ENCODE measurements at regions not wholly inside any gene's neighbourhood (a gene's known extent, or its start where the extent isn't known, plus 50 kb on each side); places are given as distances from the start of the nearest gene placed in this dataset.

DNA sequence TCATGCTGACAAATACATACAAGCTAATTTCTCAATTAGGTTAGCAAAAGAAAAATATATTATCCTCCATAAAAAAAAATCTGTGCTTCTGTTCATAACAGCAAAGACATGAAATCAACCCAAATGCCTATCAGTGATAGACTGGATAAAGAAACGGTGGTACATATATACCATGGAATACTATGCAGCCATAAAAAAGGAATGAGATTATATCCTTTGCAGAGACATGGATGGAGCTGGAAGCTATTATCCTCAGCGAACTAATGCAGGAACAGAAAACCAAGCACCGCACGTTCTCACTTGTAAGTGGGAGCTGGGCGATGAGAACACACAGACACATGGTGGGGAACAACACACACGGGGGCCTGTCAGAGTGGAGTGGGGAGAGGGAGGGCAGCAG is 84.0 kb upstream of the PALMD start:
- DNase-seq (ENCODE audit: low spot score in 2 of 2), result no peak
- no peak for FAIRE-seq

DNA sequence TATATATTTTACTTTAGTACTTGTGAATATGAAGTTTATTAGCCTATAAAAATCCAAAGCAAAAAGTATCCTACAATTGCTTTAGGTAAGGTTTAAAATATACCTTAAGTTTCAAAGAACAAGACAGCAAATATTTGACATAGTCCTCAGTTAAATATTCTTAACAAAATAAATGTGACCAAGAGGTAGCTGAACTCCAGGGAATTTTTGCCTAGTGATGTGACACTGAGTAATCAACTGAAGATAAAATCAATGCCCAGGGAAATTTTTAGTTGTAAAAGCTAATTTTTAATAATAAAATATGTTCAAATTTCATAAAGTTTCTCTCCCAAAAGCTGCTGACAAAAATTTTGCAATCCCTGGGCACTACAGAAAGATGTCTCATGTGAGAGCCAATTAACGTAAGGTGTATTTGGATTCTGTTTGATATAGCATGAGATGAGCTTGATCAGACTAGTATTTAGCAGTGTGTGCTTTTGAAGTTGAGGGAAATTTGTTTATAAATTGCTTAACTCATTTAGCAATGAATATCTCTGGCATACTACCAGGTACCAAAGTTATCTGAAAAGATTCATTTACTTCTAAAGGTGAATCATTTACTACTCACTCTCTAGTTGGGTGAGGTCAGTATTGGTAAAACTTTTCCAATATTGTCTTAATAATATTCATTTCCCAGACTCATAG is 80.2 kb upstream of the PALMD start:
- no peak for DNase-seq (ENCODE audit: low spot score in 2 of 2)
- FAIRE-seq, result no peak

DNA sequence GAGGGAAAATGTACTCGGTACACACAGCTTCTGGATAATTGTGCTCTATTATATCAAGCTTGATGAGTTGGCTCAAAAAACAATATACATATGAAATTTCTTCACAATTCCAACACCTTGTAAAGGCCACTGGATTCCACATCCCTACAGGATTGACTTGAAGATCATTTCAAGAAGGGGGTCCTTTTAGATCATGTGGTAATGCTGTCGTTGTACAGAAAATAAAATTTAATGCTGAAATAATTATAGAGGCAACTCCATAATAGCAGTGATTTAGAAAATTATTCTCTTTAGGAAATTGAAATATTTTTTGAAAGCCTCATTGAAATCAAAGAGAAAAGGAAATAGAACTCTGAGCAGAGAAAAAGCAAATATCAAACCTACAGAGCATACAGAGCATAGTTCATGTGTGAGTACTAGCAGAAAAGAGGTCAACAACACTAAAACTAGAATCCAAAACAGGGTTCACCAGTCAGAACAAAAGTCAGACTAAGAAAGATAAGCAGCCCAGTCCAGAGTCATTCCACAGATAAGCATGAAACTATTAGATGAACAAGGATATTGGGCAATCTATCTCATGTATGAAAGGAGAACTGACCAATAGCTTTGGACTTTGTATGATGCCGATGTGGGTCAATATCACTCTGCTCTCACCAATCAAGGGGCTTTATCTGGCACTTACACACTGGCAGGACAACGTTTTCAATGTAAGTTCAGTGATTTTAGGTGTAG is 79.5 kb upstream of the PALMD start:
- no peak for FAIRE-seq
- DNase-seq (ENCODE audit: low spot score in 2 of 2), result no peak

DNA sequence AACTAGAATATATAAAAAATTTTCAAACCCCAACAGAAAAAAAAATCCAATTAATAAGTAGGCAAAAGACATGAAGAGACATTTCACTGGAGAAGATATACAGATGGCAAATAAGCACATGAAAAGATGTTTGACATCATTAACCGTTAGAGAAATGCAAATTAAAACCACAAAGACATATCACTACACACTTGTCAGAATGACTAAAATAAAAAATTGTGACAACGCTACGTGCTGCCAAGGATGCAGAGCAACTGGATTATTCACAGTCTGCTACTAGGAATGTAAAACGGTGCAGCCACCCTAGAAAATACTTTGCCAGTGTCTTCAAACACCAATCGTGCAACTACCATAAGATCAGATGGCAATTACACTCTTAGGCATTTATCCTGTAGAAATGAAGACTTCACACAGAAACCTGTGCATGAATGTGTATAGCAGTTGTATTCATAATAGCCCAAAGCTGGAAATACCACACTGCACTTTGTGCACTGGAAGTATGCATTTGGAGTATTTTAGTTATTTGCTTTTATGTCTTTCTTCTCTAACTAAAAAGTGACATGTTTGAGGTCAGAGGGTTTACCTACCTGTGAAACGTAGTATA is 75.3 kb upstream of the PALMD start:
- DNase-seq (ENCODE audit: low spot score in 2 of 2) (no peak), FAIRE-seq (no peak)

DNA sequence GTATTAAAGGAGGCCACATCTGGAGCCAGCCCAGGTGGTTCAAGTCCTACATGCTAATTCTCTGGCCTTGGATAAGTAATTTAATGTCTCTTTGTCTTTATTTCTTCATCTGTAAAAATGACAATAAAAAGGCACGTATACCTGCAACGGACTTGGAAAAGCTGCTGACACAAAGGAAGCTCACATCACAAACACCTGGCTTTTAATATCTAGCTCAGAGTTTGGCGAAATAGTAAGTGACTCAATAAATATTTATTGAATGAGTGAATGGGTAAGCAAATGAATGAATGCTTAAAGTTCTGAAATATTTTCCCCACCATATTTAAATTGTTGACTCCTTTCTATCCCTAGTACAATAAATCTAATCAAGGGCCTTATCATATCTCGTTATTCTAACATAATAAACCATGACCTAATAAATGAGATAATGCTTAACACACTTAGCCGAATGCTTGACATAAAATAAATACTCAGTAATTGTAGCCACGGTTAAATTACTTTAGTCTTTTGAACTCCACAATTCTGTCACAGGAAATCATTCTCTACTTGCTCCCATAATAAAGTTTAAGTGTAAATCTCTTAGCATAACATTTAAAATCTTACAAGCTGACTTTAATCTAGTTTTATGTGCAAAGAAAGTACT is 74.7 kb upstream of the PALMD start:
- DNase-seq (ENCODE audit: low spot score in 2 of 2) (no peak), FAIRE-seq (no peak)

DNA sequence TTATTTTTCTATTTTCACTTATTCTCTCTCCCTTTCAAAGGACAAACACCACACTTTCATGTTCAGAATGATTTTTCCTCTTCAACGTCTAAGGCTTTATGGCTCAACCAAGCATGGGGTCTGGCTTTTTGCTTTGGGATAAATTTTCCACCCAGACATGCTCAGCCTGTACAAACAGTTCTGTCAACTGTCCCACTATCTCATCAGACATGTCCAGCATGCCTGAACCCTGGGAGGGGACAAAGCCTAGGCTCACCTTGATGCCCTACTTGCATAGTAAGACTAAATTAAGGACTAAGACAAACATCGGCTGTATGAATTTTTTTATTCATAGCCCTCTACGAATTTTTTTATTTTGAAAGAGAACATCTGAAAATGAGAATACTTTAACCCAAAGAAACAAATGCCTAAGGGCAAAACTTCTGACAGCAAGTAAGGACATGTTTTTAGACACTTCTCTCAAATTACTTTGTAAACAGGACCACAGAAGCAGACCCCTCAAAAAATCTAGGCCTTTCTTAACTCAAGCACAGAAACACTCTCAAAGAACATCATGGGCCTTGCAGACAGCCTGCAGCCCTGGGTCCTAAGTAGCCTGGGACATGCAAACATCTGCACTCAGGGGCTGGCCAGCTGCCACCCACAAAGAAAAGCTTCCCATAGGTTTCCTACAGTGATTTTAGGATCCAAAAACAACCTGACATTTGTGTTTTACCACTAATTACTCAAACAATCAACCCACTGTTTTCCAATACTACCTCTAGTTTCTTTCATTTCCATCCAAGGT is 72.3 kb upstream of the PALMD start:
- FAIRE-seq (no peak), DNase-seq (ENCODE audit: low spot score in 2 of 2) (no peak)

DNA sequence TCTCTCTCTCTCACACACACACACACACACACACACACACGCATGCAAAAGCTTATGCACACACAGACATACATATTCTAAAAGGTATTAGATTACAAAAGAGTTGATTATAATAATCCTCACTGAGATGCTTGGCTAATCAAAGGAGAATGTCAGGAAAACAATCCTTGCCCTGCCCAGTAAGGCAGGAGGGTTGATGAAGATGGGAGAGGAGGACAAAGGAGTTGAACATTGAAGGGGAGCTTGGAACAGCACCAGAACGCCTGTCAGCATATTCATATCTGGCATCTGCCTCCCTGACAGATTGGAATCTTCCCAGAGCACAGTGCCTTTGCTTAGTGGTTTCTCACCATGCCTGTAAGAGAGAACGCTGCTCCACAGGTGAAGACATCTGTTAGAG is 68.6 kb upstream of the PALMD start:
- DNase-seq (ENCODE audit: low spot score in 2 of 2), result no peak
- FAIRE-seq, result no peak

DNA sequence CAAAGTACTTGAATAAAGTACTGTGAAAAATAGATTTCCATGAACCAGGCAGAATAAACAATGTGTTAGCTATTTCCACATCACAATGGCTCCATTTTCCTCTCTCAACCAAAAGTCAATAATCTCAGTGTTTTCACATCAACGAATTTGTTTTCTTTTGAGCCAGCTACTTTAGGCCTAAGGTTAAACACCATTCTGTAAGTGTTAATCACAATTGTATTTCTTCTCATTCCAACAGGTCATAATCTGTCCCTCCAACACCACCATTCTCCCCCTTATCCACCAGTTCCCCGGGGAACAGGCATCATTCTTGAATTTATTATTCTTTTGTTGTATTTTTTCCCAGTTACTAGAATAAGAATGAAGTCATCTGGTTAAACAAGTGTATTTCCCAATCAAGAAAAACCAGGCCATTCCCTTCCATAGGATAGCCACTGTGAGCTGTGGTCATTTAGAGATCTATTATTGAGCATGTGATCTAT is 66.2 kb upstream of the PALMD start:
- FAIRE-seq (no peak), DNase-seq (ENCODE audit: low spot score in 2 of 2) (no peak)

DNA sequence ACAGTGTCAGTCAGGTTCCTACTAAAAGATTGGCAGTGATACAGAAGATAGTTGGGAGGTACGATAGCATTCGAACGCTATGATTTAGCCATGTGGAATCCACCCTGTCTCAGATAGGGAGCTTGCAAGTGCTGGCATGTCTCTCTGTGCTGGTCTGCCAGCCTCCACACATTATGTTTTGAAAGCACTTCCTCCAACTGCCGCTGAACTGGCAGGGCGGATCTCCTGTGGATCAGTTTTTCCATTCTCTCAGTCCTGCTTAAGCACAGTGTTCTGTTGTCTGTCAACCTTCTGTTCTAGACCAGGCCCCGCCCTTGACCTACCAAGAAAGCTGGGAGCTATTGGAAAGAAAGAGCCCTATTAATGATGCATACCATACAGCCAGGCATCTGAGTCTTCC is 65.5 kb upstream of the PALMD start:
- DNase-seq (ENCODE audit: low spot score in 2 of 2) (no peak), FAIRE-seq (no peak)

DNA sequence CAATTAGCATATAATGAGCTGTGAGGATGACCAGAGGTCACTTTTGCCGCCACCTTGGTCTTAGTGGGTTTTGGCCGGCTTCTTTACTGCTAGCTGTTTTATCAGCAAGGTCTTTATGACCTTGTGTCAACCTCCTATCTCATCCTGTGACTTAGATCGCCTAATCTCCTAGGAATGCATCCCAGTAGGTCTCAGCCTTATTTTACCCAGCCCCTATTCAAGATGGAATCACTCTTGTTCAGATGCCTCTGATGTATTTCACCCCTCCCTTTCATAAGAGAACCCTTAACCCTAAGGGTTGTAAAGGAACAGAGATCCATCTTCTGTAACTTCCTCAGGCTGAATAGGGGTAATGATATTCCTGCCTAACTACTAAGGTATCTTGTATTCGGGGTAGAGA is 58.9 kb upstream of the PALMD start:
- no peak for FAIRE-seq
- DNase-seq (ENCODE audit: low spot score in 2 of 2), result no peak

DNA sequence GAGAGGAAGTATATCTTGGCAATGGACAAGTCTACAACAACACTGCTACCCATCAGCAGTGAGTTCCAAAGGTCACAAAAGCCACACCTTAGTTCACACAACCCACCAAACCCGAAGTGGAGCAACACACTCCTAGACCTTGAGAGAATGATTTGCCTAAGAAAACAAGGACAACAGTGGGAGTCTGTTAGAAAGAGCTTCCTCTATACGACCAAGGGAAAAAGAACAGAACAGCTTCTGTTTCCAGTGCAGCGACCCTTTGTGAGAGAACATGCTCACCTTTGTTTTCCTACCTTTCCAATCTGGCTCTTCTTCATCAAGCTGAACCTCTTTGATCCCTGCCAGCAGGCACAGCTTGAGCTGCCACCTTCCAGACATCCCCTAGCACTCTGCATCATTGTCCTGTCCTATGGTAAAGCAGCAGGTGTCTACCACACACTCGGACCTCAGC is 56.7 kb upstream of the PALMD start:
- FAIRE-seq, result no peak
- no peak for DNase-seq (ENCODE audit: low spot score in 2 of 2)

DNA sequence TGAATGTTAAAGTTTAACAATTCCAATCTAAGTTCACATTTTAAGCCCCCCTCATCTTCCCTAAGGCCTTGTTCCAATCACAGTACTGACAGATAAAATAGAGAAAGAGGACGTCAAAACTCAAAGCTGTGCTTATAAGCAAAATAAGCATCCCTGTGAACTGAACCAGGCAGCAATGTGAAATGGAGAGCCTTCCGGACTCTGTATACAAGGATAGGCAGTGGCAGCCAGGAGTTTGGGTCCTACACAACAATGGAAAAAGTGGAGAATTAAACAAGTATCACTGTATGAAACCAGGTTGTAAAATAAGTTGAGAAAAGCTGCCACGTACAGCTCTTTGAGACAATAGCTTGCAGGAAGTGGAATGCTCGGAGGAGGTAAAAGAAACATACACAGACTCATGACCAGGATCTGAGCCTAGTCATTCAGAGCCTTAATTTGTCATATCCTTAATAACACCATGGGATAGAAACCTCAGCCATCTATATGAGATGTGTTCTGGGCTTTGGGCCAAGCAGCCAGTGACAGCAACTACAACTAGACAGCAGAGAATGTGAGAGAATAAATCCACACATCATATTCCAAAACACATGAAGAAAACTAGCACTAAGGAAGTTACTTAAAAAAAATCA is 55.2 kb upstream of the PALMD start:
- FAIRE-seq, result no peak

DNA sequence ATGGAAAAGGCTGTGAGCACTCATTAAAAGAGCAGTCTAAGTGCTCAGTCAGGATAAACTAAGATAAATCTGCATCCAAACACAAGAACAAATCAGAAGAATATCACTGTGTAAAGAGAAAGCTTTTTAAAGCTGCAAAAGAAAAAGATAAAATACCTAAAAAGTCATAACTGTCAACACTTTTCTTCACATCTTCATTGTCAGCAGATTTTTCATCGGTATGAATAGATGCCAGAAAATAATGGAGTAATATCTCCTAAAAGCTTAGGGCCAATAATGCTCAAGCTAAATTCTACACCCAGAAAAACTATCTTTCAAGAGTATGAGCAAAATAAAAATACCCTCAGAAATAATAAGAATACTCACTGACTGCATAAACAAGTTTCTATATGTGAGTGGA is 54.0 kb upstream of the PALMD start:
- FAIRE-seq (no peak), DNase-seq (ENCODE audit: low spot score in 2 of 2) (no peak)

More for the DNA sequence above, 55.2 kb upstream of the PALMD start:
- no peak for DNase-seq (ENCODE audit: low spot score in 2 of 2)

DNA sequence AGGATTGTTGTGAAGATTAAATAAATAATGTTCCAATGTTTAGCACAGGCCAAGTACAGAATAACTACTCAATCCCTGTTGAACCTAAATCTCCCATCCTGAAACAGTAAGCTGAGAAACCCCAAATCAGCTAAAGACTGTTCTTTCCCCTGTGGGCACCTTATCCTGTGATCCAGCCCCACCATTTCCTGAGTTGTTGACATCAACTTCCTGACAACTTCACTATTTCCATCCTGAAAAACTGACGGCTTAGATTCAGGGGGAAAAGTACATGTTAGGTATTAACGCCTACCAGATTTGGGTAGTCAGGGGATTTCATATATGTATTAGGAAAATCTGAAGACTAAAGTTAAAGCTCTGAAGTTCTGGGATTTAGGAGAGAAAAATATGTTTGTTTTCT is 51.7 kb upstream of the PALMD start:
- no peak for FAIRE-seq
- no peak for DNase-seq (ENCODE audit: low spot score in 2 of 2)

DNA sequence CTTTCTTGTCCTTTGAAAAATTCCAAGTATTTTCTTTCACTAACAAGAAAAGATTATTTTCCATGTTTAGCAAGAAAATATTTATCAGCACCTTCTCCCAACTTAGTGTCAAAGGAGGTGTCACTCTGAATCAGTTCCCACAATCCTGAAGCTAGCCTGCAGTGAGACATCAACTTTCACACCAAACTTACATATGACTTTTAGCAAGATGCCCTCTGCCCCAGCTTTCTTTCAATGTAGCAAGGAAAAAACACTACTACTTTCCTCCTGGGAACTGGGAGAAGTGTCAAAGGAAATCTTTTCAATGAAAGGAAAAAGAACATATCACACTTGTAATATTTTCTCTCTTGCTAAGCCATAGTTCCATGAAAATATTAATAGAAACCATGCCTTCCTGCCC is 50.9 kb upstream of the PALMD start:
- no peak for DNase-seq (ENCODE audit: low spot score in 2 of 2)
- FAIRE-seq, result no peak

DNA sequence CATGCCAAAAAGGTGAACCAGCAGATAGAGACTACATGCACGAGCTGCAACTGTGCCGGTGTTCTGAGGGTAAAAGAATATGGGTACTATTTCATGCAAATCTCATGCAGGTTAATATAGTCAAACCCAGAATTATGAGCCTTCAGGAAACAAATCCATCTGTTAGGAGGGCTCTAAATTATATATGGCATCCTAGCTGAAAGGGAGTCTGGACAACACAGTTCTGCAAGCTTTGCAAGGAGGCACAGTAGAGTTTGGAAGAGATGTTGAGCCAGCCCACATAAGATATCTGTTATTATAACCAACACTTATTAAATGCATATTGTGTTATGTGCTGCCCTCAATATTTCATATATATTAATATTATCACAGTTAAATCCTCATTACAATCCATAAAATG is 50.5 kb upstream of the PALMD start:
- DNase-seq (ENCODE audit: low spot score in 2 of 2) (no peak), FAIRE-seq (no peak)

All from frontal cortex (tissue), 3 donors.